ENCODE measurements at regions not wholly inside any gene's neighbourhood (a gene's known extent, or its start where the extent isn't known, plus 50 kb on each side); places are given as distances from the start of the nearest gene placed in this dataset.

- TF ChIP-seq CTCF (IDR thresholded peaks at IDR 0.05; ENCODE audit: low read depth, low read length): no peak
- DNase-seq (ENCODE audit: extremely low read depth, low read depth): no peak
Measured at GRCh38 chr15:29356786-29357185, 87.2 kb upstream of the NSMCE3 start.

GRCh38 chr15:29355477-29355876 lies 85.9 kb upstream of the NSMCE3 start:
- DNase-seq (ENCODE audit: extremely low read depth, low read depth): no peak
- no peak for TF ChIP-seq CTCF (IDR thresholded peaks at IDR 0.05; ENCODE audit: low read depth, low read length)

GRCh38 chr15:29352402-29352801 lies 82.8 kb upstream of the NSMCE3 start:
- no peak for TF ChIP-seq CTCF (IDR thresholded peaks at IDR 0.05; ENCODE audit: low read depth, low read length)
- no peak for DNase-seq (ENCODE audit: extremely low read depth, low read depth)

- TF ChIP-seq CTCF (IDR thresholded peaks at IDR 0.05; ENCODE audit: low read depth, low read length): no peak
- DNase-seq (ENCODE audit: extremely low read depth, low read depth): no peak
Measured at GRCh38 chr15:29349196-29349595, 79.6 kb upstream of the NSMCE3 start.

GRCh38 chr15:29348336-29348914 lies 78.8 kb upstream of the NSMCE3 start:
- no peak for DNase-seq (ENCODE audit: extremely low read depth, low read depth)
- no peak for TF ChIP-seq CTCF (IDR thresholded peaks at IDR 0.05; ENCODE audit: low read depth, low read length)

GRCh38 chr15:29346998-29347397 lies 77.4 kb upstream of the NSMCE3 start:
- TF ChIP-seq CTCF (IDR thresholded peaks at IDR 0.05; ENCODE audit: low read depth, low read length): no peak

GRCh38 chr15:29345549-29346525 lies 76.2 kb upstream of the NSMCE3 start:
- DNase-seq (ENCODE audit: extremely low read depth, low read depth): no peak
- no peak for TF ChIP-seq CTCF (IDR thresholded peaks at IDR 0.05; ENCODE audit: low read depth, low read length)

More at GRCh38 chr15:29346998-29347397, 77.4 kb upstream of the NSMCE3 start:
- no peak for DNase-seq (ENCODE audit: extremely low read depth, low read depth)

Data from AG09319 (cell line).